GM12873 (cell line): ENCODE measurements at regions not wholly inside any gene's neighbourhood (a gene's known extent, or its start where the extent isn't known, plus 50 kb on each side); places are given as distances from the start of the nearest gene placed in this dataset.

Experiments
- CTCF ChIP-seq: IDR thresholded peaks from 2 replicates; pipeline ENCODE4 v1.5.1; 2012; ENCODE audit warnings: low read depth, mild to moderate bottlenecking, moderate library complexity, low read length, control low read depth; ENCODE audit not compliant: insufficient read depth; ENCODE audit errors: missing control alignments

- no peak for TF ChIP-seq CTCF
These were observed 58.3 kb upstream of the NEK6 start for GRCh38 chr9:124199474-124199873.

- TF ChIP-seq CTCF, result peak; percentile 17
These were observed 55.2 kb upstream of the NEK6 start for GRCh38 chr9:124202447-124202971.

- no peak for TF ChIP-seq CTCF
These were observed 51.9 kb upstream of the NEK6 start for GRCh38 chr9:124205686-124206352.

GRCh38 chr9:124206391-124206790, 51.4 kb upstream of the NEK6 start:
- TF ChIP-seq CTCF, result no peak
